Endothelial cell of umbilical vein (primary cell): ENCODE measurements at regions not wholly inside any gene's neighbourhood (a gene's known extent, or its start where the extent isn't known, plus 50 kb on each side); places are given as distances from the start of the nearest gene placed in this dataset.

Experiments
- EZH2 ChIP-seq: IDR thresholded peaks from 2 replicates; pipeline ENCODE4 v1.6.1; 2012; ENCODE audit warnings: borderline replicate concordance, low read depth, mild to moderate bottlenecking, moderate library complexity, low read length, inconsistent platforms; ENCODE audit not compliant: severe bottlenecking
- MYC ChIP-seq: IDR thresholded peaks from one replicate; pipeline ENCODE4 v1.6.1; 2011; ENCODE audit warnings: mild to moderate bottlenecking, low read depth, low read length
- POLR2AphosphoS5 ChIP-seq: IDR thresholded peaks from 2 replicates; pipeline ENCODE4 v1.6.1; 2012; ENCODE audit warnings: low read depth, mild to moderate bottlenecking, control low read depth, low read length, moderate library complexity; ENCODE audit not compliant: insufficient read depth
- TF ChIP-seq, protein P1 (sequence below), 2 donors: IDR thresholded peaks; 1 replicate in 1 of 2; 2 replicates in 1 of 2; pipeline ENCODE4 v1.5.1; 2011; ENCODE audit warnings: low read length in 2 of 2, mild to moderate bottlenecking in 2 of 2, moderate library complexity in 2 of 2, control low read depth in 1 of 2, inconsistent platforms in 1 of 2, low read depth in 1 of 2; ENCODE audit not compliant: insufficient read depth in 1 of 2; ENCODE audit errors: extremely low read depth in 1 of 2

- TF ChIP-seq POLR2AphosphoS5 = no peak
- TF ChIP-seq, protein P1, sequence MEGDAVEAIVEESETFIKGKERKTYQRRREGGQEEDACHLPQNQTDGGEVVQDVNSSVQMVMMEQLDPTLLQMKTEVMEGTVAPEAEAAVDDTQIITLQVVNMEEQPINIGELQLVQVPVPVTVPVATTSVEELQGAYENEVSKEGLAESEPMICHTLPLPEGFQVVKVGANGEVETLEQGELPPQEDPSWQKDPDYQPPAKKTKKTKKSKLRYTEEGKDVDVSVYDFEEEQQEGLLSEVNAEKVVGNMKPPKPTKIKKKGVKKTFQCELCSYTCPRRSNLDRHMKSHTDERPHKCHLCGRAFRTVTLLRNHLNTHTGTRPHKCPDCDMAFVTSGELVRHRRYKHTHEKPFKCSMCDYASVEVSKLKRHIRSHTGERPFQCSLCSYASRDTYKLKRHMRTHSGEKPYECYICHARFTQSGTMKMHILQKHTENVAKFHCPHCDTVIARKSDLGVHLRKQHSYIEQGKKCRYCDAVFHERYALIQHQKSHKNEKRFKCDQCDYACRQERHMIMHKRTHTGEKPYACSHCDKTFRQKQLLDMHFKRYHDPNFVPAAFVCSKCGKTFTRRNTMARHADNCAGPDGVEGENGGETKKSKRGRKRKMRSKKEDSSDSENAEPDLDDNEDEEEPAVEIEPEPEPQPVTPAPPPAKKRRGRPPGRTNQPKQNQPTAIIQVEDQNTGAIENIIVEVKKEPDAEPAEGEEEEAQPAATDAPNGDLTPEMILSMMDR (IDR thresholded peaks at IDR 0.05; ENCODE audit: extremely low read depth in 1 of 2, insufficient read depth in 1 of 2, low read depth in 1 of 2, low read length in 2 of 2) = no peak
- no peak for TF ChIP-seq EZH2
- TF ChIP-seq MYC = no peak
These were observed 224.7 kb upstream of the CDH18 start for GRCh38 chr5:20212701-20213100.
